HG03095 (cell line): ENCODE measurements at regions not wholly inside any gene's neighbourhood (a gene's known extent, or its start where the extent isn't known, plus 50 kb on each side); places are given as distances from the start of the nearest gene placed in this dataset.

Source experiments
- ATAC-seq: cut with Tn5 transposase; IDR thresholded peaks from one replicate; pipeline ENCODE4 v1.9.1; 2021; ENCODE audit warnings: moderate library complexity; ENCODE audit not compliant: unreplicated experiment

- no peak for ATAC-seq
These were observed 53.8 kb upstream of the CD83 start for GRCh38 chr6:14063756-14064155.

- no peak for ATAC-seq
These were observed 52.2 kb upstream of the CD83 start for GRCh38 chr6:14065350-14065749.

- ATAC-seq, result peak; percentile 59
These were observed 50.7 kb upstream of the CD83 start for GRCh38 chr6:14066782-14067406.

- no peak for ATAC-seq
These were observed 49.9 kb upstream of the CD83 start for GRCh38 chr6:14067656-14068055.
